Fibroblast of lung (primary cell): ENCODE measurements at regions not wholly inside any gene's neighbourhood (a gene's known extent, or its start where the extent isn't known, plus 50 kb on each side); places are given as distances from the start of the nearest gene placed in this dataset.

Experiments used
- CTCF ChIP-seq, 2 donors: IDR thresholded peaks in 1 of 2; conservative IDR thresholded peaks in 1 of 2; 1 replicate in 1 of 2; 2 replicates in 1 of 2; pipeline ENCODE4 v1.5.1; 2011 to 2012; ENCODE audit warnings: low read length in 2 of 2, control low read depth in 1 of 2, inconsistent platforms in 1 of 2, low read depth in 1 of 2, mild to moderate bottlenecking in 1 of 2
- EZH2 ChIP-seq: IDR thresholded peaks from 2 replicates; pipeline ENCODE4 v1.5.1; 2012; ENCODE audit warnings: low read length, control low read depth, mild to moderate bottlenecking; ENCODE audit errors: missing control alignments

GRCh38 chr12:30188602-30189326 lies 405.0 kb upstream of the TMTC1 start:
- TF ChIP-seq CTCF (conservative IDR thresholded peaks at IDR 0.05 in 1 of 2, IDR thresholded peaks at IDR 0.05 in 1 of 2; ENCODE audit: low read depth in 1 of 2, low read length in 2 of 2) (no peak), EZH2 (no peak)
